ENCODE measurements at regions not wholly inside any gene's neighbourhood (a gene's known extent, or its start where the extent isn't known, plus 50 kb on each side); places are given as distances from the start of the nearest gene placed in this dataset.

DNA sequence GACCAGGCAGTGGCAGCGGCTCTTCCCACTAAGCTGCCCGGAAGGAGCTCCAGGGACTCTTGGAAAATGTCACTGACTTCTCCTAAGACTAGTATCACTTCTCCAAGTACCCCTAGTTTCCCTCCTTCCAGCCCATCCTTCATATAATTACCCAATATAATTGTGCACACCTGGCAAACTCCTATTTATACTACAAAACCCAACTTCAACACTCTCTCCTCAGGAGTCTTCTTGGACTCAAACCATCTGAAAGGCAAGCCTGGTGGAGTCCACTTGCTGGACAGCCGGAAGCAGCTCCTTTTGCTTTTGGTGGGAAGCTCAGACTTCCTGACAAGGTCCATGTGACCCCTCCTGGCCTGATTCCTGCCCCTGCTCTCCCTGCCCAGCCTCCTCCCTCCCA lies 955.9 kb downstream of the TBC1D22A start:
- TF ChIP-seq, protein P1, sequence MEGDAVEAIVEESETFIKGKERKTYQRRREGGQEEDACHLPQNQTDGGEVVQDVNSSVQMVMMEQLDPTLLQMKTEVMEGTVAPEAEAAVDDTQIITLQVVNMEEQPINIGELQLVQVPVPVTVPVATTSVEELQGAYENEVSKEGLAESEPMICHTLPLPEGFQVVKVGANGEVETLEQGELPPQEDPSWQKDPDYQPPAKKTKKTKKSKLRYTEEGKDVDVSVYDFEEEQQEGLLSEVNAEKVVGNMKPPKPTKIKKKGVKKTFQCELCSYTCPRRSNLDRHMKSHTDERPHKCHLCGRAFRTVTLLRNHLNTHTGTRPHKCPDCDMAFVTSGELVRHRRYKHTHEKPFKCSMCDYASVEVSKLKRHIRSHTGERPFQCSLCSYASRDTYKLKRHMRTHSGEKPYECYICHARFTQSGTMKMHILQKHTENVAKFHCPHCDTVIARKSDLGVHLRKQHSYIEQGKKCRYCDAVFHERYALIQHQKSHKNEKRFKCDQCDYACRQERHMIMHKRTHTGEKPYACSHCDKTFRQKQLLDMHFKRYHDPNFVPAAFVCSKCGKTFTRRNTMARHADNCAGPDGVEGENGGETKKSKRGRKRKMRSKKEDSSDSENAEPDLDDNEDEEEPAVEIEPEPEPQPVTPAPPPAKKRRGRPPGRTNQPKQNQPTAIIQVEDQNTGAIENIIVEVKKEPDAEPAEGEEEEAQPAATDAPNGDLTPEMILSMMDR (IDR thresholded peaks at IDR 0.05; ENCODE audit: insufficient read depth, low read length, poor library complexity, severe bottlenecking) = no peak
- Histone ChIP-seq H3K36me3 (ENCODE audit: control insufficient read depth, insufficient read depth, low read length) (no peaks in the 10 kb centered on the region), H3K4me3 (replicated peaks; ENCODE audit: low read depth, low read length) (no peak overlapping the region), H3K27me3 (replicated peaks; ENCODE audit: control insufficient read depth, insufficient read depth, low read length) (no peaks in the 10 kb centered on the region)
- no peak for DNase-seq (ENCODE audit: extremely low read depth, insufficient read length)

DNA sequence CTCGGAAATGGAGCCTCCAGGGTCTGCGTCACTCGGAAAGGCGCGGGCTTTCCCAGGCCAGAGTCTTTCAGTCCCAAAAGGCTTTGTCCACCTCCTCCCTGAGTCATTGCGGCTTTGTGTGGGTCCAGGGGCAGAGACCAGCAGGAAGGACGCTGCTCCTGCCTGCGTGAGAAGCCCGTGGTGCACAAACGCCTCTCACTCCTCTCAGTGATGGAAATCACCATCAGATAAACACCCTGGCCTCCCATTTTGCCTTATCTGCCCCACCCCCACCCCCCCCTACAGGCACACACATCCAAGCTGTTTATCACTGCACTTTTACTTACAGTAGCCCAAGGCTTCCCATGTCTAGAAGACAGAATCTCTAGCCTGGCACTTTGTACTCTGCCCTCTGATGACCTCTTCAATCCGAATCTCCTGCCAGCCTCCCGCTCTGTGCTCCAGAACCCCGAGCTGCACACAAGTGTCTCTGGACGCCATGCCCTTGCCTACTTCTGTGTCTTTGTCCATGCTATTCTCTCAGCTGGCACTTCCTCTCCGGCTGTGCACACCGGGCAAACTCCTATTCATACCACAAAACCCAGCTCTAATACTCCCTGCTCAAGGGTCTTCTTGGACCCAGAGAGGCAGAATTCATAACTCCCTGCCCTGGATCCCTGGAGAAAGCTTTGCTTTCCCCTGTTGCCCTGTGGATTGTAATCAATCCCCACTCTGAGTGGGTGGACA lies 954.6 kb downstream of the TBC1D22A start:
- H3K4me3 ChIP-seq (replicated peaks; ENCODE audit: low read depth, low read length) = no peak overlapping the region
- TF ChIP-seq, protein P1 (IDR thresholded peaks at IDR 0.05; ENCODE audit: insufficient read depth, low read length, poor library complexity, severe bottlenecking) = no peak
- no peaks in the 10 kb centered on the region for H3K36me3 ChIP-seq (ENCODE audit: control insufficient read depth, insufficient read depth, low read length)
- DNase-seq (ENCODE audit: extremely low read depth, insufficient read length) = no peak
- H3K27me3 ChIP-seq (replicated peaks; ENCODE audit: control insufficient read depth, insufficient read depth, low read length) = no peaks in the 10 kb centered on the region

DNA sequence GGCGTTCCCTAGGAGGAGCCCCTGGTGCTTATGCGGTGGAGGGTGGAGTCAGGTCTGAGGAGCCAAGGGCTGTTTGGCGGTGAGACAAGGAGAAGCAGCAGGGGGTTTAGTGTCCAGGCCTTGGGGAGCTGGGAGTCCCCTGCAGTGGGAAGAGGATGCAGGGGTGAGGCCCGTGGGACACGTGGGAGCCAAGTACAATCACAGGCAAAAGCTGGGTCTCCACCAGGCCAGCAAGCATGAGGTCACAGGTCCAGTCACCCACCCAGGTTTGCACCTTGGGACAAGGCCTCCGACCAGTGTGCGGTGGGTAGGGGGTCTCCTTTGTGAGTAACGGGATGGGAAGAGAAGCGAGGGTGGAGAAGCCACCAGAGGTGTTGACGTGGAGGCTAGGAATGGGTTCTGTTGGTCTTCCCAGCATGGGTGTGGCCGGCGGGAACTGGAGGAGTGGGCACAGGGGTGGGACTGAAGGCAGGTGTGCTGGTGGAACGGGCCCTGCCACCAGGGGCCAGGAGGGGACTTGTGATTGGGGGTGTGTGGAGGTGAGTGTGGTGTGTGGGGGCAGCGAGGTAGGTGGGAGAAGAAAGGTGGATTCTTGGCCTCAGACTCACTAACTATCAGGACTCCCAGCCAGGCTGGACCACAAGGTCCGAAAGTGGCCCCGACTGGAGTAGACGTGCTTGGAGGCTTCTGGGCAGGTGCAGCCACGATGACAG lies 953.6 kb downstream of the TBC1D22A start:
- no peak for DNase-seq (ENCODE audit: extremely low read depth, insufficient read length)
- Histone ChIP-seq H3K27me3 (replicated peaks; ENCODE audit: control insufficient read depth, insufficient read depth, low read length) (no peaks in the 10 kb centered on the region), H3K36me3 (ENCODE audit: control insufficient read depth, insufficient read depth, low read length) (no peaks in the 10 kb centered on the region), H3K4me3 (replicated peaks; ENCODE audit: low read depth, low read length) (no peak overlapping the region)
- TF ChIP-seq, protein P1 (IDR thresholded peaks at IDR 0.05; ENCODE audit: insufficient read depth, low read length, poor library complexity, severe bottlenecking) = no peak

- Histone ChIP-seq H3K4me3 (replicated peaks; ENCODE audit: low read depth, low read length) (no peak overlapping the region), H3K27me3 (replicated peaks; ENCODE audit: control insufficient read depth, insufficient read depth, low read length) (no peaks in the 10 kb centered on the region), H3K36me3 (ENCODE audit: control insufficient read depth, insufficient read depth, low read length) (no peaks in the 10 kb centered on the region)
- no peak for DNase-seq (ENCODE audit: extremely low read depth, insufficient read length)
- TF ChIP-seq, protein P1 (IDR thresholded peaks at IDR 0.05; ENCODE audit: insufficient read depth, low read length, poor library complexity, severe bottlenecking) = no peak
Measured at GRCh38 chr22:47713941-47714340, 951.5 kb downstream of the TBC1D22A start.

GRCh38 chr22:47710135-47710534 lies 947.7 kb downstream of the TBC1D22A start:
- no peaks in the 10 kb centered on the region for H3K36me3 ChIP-seq (ENCODE audit: control insufficient read depth, insufficient read depth, low read length)
- no peak overlapping the region for H3K4me3 ChIP-seq (replicated peaks; ENCODE audit: low read depth, low read length)
- no peaks in the 10 kb centered on the region for H3K27me3 ChIP-seq (replicated peaks; ENCODE audit: control insufficient read depth, insufficient read depth, low read length)
- TF ChIP-seq, protein P1 (IDR thresholded peaks at IDR 0.05; ENCODE audit: insufficient read depth, low read length, poor library complexity, severe bottlenecking) = no peak
- no peak for DNase-seq (ENCODE audit: extremely low read depth, insufficient read length)
